Colon (tissue), 2 donors: ENCODE measurements at regions not wholly inside any gene's neighbourhood (a gene's known extent, or its start where the extent isn't known, plus 50 kb on each side); places are given as distances from the start of the nearest gene placed in this dataset.

Source experiments
- FAIRE-seq: peaks from 2 replicates; lab custom pipeline; 2012; peaks lifted over from hg19 to GRCh38; lab: Jason Lieb, UNC
- donor health status: control.
- donor health status: control.

DNA sequence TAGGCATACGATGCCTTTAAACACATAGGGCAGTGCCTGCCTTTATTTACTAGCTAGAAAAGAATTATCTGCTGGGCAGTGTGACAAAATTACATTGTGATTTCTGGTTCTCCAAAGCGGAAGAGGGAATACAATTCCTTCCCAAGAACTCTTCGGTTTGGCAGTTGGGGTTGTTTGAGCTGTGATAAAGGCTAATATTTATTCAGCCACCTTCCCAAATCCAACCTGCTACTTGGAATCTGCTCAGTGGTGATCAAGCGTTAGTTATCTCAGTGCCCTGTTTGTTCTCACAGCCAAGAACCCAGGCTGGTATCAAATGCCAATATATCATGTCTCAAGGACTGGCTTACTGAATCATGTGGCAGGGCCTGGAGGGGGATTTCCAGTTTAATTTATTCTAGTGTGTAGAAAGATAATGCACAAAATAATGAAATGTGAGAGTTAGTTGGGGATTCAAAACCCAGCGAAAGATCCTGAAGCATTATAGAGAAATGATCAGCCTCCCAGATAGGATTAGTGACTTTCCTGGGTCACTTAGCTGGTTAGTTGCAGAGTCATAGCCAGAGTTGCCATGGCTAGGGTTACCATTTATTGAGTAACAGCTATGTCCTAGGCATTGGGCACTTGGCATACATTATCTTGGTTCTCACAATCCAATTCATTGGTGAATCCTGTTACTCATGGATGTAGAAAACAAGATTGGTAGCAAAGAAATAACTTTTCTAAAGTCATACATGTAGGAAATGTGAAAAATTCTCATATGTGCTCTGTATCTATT is 457.0 kb upstream of the KLF4 start:
- no peak for FAIRE-seq

DNA sequence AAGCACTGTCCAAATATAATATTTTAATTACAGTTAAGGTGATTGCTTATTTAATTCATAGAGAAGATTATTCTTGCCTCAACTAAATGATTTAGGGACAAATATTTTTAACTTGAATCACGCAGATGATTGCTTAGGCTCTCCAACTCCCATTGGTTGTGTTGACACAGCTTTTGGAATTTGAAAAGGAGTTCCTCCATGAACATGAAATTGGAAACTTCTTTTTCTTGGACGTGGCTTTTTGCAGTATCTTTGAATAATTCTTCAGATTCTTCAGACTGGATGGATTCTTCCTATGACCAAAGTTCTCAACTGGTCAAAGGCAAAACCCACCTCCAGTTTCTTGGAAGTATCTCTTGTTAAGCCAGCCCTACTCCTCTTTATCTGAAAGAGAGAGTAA is 456.4 kb upstream of the KLF4 start:
- FAIRE-seq: no peak

DNA sequence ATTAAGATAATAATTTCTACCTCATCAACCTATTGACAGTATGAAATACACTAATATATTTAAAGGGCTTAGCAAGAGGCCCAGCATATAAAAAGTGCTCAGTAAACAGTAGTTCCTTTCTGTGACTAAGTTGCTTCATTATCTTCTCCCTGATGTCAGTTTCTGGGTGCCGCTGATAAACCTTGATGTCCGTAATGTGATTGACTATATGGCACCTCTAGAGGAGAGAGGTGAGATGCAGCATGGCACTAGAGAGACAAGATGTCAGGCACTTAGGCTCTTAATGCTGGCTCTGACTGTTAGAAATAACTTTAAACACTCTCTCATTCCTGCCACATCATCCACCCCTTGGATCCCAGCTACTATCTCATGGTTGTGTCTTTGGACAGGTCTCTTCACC is 455.9 kb upstream of the KLF4 start:
- FAIRE-seq: no peak

DNA sequence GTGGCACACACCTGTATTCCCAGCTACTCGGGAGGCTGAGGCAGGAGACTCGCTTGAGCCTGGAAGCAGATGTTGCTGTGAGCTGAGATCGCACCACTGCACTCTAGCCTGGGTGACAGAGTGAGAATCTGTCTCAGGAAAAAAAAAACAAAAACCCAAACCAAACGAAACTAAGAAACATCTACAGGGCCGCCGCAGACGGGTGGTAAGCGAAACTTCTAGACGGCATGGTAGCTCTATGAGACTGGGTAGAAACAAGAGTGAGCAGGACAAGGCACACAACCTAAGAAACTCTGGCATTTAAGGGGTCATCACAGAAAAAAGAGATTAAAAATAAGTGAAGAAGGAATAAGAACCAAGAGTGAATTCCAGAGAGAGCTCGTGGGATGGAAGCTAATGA is 454.8 kb upstream of the KLF4 start:
- no peak for FAIRE-seq

DNA sequence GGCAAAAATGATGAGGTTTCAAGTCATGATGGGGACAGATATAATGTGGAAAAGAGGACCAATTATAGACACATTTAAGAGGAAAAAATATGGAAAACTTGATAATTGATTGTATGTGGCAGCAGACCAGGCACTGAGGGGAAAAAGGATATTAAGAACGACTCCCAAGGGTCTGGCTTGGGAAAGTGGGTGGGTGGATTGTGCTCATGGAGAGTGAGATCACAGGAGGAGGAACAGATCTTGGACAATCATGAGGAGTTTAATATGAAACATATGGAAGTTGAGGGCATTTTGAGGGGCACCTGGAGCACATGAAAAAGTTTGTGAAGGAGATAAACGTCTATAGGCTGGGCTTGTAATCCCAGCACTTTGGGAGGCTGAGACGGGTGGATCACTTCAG is 454.3 kb upstream of the KLF4 start:
- no peak for FAIRE-seq

DNA sequence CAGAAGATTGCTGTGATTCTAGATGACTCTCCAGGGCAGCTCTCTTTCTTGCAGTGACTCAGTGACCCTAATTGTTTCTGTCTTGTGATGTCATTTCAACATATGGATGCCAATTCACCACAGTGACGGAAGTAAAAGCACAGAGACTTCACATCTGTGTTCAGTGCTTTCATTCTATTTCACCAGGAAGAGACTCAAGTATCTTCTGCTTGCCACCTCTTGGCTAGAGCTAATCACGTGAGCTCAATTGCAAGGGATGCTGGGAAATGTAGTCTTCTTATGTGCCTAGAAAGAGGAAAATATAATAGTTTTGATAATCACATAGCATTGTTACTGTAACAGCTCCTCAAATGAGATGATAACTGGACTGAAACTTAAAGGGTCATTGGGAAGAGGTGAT is 453.3 kb upstream of the KLF4 start:
- FAIRE-seq: no peak

DNA sequence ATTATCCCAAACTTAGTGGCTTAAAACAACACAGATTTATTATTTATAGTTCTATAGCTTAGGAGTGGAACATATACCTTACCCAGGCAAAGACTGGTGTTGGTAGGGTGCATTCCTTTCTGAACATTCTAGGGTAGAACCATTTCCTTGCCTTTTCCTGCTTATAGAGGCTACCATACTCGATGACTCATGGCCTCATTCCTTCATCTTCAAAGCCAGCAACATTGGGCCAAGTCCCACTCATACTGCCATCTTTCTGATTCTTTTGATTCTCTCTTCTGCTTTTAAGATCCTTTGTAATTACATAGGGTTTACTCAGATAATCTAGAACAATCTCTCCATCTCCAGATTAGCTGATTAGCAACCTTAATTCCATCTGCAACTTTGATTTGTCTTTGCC is 452.7 kb upstream of the KLF4 start:
- no peak for FAIRE-seq

DNA sequence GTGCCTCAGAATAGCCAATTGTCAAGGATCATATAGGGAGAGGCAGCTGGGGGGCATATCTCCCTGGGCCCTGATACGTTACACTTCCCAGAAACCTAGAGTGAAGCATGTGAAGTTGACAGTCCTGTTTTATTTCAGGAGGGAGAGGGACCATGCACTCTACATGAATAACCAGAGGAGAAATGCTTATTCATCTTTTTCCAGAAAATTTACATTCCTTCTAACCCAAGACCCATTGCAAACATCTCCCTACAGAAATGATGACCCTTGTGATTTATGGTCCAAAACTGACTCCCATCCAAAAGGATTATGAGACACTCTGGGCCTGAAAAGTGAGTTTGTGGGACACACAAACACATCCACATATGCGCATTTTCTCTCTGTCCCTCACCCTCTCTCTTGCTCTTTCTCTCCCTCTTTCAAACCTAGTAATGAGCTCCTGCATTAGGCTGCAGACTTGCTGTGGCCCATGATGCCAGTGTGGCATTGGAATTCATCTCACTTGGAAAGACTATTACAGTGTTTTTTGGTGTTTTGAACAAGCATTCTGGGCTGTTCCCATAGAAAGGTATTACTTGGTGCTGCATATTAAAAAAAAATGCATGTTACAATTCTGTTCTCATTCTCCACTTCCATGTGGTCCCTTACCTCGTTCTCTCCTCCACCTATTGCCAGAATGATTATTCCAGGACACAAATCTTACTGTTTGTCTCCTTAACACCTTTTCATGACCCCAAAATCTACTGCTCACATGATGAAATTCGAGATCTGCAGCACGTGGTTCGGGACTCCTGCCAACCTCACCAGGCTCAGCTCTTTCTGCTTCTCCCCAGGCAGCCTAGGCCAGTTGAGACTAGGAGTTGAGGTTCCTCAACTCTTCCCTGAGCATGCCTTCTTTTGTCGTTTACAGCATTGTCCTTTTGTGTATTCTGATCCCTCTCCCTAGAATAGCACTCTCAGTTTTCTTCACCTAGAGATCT is 451.3 kb upstream of the KLF4 start:
- no peak for FAIRE-seq

DNA sequence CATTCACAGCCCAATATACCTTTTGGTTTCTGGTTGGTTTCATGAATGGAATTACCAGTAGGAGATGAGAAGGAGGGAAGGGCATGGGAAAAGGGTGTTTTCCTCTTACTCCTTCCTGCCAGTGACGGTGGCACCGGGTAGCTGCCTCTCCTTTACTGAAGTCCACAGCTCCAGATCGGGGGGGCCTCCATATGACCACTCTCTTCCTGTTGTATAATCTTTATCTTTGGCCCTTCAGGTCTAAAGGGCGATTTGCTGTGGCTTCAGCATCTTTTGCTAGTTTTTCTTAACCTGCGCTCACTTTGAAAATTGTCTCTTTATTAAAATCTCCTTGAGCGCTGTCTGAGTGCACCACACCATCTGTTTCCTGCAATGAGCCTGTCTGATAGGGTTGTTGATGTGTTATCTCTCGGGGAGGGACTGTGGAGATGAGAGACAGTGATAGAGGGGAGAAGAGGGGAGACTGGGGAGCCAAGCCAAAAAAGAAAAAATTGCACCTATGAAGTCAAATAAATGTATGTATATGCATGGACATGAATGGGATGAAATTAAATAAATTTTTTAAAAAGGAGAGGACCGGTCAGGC is 449.3 kb upstream of the KLF4 start:
- FAIRE-seq: no peak

DNA sequence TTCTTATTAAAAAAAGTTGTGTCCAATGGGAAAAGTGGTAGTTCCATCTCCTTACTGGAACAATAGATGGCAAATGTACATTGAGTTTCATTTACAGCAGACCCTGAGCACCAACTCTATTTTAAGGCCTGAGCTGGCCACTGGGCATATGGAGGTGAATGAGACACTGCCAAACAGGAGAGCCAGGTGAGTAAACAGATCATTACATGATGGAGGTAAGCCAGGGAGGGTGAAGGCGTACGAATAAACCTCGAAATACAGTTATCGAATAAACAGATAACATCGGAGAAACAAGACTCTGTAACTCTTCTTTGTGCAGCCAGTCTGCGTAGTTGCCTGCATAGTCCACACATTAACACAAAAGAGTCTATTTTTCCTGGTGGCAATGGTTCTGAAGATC is 446.4 kb upstream of the KLF4 start:
- FAIRE-seq: no peak

DNA sequence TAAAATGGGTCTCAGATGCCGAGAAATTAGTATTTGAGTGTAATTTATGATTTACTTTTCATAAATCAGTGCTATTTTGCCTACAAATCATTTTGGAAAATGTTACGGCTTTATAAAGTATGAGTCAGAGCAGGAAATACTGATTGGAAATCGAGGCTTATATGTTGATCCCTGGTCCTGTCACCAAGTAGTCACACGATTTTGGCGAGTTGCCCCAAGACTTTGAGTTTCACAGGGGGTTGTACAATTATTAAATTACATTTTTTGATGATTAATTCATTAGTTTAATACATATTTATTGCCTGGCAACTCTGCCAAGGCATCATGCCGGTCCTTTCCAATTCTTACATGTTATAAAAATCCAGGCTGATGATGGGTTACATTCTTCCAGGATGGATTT is 443.9 kb upstream of the KLF4 start:
- FAIRE-seq: no peak

DNA sequence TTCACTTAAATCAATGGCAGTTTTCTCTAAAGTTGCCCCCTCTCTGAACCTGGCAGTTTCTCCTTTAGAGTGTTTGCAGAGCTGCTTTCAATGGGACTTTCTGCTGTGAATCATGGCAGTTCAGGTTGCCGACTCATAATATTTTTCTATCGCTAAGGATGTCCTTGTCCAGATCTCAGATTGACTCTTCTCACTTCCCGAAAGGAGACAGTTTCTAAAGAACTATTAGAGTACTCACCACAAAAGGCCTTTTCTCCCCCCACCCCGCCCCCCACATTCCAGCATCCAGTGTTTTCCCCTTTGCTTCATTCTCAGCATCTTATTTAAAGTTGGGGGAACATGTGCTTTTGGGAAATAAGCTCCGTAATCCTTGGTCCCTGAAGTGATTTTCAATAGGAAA is 443.5 kb upstream of the KLF4 start:
- no peak for FAIRE-seq

DNA sequence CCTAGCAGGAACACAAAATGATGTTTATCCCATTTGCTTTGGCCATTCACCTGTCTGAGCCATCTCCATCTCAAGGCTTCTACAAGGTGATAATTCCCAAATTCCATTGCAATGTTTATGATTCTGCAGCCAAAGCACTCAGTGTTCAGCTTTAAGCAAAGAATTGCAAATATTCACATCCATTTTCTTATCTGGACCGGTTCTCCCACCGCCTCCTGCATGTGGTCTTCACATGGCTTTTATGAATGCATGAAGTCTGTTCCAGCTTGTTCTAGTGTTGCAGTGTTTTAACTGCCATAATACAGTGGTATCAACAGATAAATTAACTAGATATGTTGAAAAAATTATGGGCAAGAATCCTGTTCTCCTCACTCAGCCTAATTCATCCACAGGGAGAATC is 443.0 kb upstream of the KLF4 start:
- FAIRE-seq: no peak

DNA sequence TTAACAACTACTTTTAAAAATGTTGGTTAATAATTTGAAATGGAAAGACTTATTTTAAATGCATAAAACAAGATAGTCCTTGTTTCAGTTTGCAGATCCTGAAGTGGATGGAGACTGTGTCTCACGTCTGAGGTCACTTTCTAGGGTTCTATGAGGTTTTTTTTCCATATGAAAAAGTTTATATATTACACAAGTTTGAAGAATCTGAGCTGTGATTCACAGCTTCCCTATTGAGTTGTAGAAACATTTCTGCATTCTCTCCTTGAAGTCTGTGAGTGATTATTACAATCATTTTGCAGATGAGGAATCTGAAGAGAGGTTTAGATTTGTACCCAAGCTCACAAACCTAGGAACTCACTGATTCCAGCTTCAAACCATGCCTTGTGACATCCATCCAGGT is 442.5 kb upstream of the KLF4 start:
- FAIRE-seq: no peak

DNA sequence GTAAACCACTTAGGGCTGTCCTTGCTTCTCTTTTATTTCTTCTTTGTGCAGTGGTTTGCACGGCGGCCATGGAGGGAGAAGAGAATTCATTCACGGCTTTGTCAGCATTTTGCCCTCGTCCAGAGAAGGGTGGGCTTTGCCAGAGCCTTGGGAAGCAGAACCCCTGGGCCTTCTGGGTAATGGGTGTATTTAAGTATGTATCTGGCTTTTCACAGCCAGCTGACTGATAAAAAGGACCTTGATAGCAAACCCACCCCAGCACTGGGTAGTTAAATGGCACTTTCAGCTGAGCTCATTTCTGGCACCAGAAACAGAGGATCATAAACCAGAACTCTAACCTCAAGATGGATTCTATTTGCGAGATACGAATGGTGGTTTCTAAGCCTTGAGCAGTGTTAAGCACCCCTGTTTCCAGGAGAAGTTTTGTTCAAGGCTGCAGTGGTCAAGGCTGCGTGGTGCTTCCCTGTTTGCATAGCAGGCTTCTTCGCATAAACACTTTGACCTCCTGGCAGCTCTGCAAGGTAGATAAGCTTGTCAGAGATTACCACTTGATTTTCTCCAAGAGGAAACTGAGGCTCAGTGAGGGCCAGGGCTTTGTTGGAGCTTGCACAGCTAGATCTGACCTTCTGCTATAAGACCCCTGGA is 441.6 kb upstream of the KLF4 start:
- FAIRE-seq: no peak

DNA sequence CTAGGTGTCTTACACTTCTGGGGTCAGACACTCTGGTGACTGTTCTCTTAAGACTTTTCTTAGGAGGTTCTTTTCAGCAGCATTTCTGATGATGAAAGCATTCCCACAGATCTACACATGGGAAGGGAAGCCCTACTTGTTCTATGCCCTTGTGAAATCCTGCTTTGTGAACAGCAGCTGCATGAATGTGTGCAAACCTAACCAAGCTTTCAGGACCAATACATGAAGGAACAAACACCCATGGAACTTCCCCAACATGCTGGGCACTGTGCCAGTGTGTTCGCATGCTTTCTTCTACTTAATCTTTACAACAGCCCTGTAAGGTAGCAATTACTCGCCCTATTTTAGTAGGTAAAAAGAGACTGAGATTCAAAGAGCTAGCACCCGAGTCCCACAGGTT is 439.9 kb upstream of the KLF4 start:
- no peak for FAIRE-seq

DNA sequence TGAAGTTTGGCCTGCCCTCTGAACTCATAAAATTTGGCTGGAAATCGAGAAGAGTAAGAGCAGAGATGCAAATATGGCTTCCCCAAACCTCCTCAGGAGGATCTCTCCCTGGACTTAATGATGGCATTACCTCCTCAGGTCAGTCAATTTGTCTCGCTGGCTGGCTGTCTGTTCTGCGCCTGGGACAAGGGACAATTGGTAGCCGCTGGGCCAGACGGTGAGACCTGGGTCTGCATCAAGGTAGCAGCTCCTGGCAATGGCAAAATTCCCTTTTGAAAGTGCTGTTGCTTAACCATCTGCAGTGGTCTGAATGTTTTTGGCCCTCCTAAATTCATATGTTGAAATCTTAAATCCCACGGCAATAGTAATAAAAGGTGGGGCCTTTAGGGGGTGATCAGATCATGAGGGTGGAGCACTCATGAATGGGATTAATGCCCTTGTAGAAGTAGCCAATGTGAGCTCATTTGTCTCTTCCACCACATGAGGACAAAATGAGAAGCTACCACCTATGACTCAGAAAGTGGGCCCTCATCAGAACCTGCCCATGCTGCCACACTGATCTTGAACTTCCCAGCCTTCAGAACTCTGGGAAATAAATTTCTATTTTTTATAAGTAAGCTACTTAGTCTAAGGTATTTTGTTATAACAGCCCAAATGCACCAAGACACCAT is 439.3 kb upstream of the KLF4 start:
- no peak for FAIRE-seq

DNA sequence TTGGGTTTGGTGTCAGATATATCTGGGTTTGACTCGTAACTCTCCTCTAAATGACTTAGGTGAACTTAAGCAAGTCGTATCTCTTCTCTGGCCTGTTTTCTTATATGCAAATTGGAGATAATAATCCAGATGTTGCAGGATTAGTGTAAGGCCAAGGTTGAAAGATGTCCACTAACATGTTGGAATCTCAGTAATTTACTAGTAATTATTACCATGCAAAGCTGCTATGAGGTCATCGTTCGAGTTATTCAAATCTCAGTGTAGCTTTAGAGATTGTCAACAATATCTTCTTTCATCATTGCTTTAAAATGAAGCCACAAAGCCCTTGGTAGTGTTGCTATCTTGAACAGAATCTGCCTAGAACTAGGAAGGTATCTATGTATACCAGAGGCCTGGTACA is 437.7 kb upstream of the KLF4 start:
- no peak for FAIRE-seq

DNA sequence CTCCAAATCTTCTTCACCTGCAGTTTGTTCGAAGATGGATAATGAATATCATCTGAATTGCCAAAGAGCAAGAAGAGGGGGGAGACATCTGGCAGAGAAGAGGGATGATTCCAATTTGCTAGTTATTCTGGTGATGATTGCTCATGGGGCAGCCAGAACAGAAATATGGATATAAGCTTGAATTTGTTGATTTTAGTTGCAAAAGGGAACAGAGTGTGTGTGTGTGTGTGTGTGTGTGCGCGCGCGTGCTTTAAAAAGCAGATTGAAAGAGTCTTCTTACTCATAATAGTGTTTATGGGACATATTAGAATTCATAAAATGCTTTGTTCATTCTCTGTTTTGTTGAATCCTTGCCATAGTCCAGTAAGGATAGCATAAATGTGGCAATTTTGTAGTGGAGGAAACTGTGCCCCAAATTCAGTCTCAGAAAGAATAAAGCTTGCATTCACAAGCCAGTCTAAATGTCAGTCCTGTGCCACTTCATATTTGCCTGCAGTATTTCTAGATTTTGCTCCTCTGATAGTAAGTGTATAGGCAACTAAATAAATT is 436.3 kb upstream of the KLF4 start:
- FAIRE-seq: no peak

DNA sequence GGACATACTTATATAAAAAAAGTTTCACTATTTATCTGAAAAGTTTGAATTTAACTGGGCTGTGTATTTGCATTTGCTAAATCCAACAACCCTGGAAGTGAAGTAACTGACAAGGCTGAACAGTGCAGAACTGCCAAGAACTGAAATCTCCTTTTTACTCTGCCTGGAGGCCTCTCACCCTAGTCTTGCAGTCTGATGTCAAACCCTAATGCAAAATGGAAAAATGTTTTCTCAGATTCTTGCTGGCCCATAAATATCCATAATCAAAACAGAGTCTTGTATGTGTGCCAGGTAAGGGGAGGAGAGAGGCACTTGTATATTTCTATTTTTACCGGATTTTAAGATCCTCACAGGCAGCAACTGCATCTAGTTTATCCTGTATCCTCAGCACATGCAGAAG is 432.7 kb upstream of the KLF4 start:
- no peak for FAIRE-seq

DNA sequence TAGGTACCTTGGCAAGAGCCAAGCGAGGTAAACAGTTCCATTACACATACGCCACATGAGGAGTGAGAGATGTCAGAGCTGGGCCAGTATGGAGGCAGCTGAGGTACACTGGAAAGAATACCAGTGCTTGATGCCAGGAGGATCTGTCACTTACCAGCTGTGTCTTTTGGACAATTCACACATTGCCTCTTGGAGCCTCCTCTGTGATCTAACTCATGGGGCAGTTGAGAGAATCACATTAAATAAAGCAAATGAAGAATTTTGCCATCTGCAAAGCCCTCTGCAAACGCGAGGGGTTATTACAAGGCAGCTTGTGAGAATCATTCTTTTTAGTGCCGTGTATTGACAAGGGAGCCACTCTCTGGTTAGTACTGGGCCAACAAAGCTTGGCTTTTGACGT is 429.7 kb upstream of the KLF4 start:
- FAIRE-seq: no peak

DNA sequence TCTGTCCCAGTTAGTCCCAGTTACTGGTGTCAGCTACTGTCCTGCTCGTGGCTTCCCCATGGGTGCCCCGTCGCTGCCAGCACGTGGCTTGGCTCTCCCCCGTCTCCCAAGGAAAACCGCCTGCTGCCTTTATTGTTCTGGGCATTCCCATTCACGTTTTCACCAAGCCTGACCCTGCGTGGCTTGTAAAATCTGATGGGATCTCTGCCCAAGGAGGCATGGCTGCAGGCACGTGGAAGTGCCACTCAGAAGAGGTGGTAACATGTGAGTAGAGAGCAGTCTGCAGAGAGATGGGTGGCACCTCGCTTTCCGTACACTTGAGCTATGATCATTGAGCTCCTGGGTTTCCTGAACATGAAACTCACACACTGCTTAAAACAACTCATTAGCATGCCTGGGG is 429.2 kb upstream of the KLF4 start:
- no peak for FAIRE-seq
